CD4-positive, alpha-beta T cell treated with Interleukin-17A for 1 hour (primary cell): ENCODE measurements at regions not wholly inside any gene's neighbourhood (a gene's known extent, or its start where the extent isn't known, plus 50 kb on each side); places are given as distances from the start of the nearest gene placed in this dataset.
"Not testable (repeated sequence)": the region's sequence is repeated elsewhere in the genome, so short reads cannot be mapped to it uniquely, and the experiment has no call there.

Source experiments
- DNase-seq: peaks from one replicate; pipeline ENCODE4 v3.0.0-alpha.2; 2020

DNA sequence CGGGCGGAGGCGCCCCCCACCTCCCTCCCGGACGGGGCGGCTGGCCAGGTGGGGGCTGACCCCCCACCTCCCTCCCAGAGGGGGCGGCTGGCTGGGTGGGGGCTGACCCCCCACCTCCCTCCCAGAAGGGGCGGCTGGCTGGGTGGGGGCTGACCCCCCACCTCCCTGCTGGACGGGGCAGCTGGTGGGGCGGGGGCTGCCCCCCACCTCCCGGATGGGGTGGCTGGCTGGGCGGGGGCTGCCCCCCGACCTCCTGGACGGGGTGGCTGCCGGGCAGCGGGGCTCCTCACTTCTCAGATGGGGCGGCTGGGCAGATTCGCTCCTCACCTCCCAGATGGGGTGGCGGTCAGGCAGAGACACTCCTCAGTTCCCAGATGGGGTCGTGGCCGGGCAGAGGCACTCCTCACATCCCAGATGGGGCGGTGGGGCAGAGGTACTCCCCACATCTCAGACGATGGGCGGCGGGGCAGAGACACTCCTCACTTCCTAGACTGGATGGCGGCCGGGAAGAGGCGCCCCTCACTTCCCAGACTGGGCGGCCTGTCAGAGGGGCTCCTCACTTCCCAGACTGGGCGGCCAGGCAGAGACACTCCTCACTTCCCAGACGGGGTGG, 178.1 kb upstream of the CLINT1 start:
- DNase-seq, result not testable (repeated sequence)

DNA sequence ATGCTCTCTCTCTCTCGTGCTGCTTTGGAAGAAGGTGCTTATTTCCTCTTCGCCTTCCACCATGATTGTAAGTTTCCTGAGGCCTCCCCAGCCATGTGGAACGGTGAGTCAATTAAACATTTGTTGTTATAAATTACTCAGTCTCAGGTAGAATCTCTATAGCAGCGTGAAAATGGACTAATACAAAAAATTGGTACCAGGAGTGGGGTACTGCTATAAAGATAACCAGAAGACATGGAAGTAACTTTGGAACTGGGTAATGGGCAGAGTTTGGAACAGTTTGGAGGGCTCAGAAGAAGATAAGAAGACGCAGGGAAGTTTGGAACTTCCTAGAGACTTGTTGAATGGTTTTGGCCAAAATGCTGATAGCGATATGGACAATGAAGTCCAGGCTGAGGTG, 175.6 kb upstream of the CLINT1 start:
- DNase-seq, result not testable (repeated sequence)

DNA sequence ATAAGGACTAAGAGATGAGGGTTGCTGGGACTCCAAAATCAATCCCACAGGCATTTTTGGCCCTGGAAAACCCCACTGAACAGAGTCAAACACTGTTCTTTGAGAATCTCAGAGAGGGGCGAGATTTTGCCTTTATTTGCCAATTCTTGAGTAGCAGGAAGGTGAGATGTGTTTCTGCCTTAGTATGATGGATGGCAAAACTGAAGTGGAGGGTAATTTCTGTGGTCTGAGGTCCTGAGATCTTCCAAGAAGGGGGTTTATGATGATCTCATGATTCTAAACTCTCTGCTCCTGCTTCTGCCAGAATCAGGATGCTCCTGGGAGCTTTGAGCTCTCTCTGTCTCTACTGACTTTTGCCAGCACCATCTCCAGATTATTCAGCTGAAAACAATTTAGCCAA, 174.8 kb upstream of the CLINT1 start:
- no peak for DNase-seq

DNA sequence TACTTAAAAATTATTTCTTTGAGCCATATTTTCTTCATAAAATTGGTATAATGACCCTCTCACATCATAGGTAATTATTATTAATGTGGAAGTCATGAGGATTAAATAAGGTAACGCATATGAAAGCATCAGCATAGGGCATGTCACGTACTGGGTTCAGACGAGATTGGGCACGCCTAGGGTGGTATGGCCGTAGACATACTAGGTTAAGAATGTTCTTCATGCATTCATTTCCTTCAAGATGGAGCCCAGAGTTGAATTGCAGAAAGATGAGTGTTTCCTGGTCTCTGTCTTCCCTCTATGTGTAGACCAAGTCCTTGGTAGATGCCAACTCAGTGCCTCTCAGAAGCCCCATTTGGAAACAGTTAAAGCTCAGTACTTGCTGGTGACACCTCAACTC, 174.1 kb upstream of the CLINT1 start:
- no peak for DNase-seq

DNA sequence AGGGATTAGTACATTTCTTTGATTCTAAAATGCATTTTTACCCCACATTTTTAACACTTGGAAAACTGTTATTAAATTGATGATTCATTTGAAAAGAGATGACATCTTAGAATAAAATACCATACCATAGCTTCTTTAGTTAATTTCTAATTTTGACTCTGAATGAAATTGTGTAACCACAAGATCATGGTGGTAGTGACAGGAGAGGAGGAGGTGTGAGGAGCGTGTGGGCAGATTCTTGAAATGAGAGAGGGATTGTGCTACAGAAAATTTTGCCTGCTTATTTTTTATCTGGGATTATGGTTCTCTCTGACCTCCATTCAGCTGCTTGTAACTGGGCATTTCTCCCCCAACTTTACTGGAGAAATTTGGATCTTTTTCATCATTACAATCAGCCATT, 173.3 kb upstream of the CLINT1 start:
- DNase-seq, result no peak

- no peak for DNase-seq
Observed at GRCh38 chr5:158027806-158028775, 169.1 kb upstream of the CLINT1 start.

GRCh38 chr5:158026304-158027031, 167.5 kb upstream of the CLINT1 start:
- no peak for DNase-seq

GRCh38 chr5:158023266-158023665, 164.3 kb upstream of the CLINT1 start:
- no peak for DNase-seq

- no peak for DNase-seq
Observed at GRCh38 chr5:158022837-158023236, 163.9 kb upstream of the CLINT1 start.

DNA sequence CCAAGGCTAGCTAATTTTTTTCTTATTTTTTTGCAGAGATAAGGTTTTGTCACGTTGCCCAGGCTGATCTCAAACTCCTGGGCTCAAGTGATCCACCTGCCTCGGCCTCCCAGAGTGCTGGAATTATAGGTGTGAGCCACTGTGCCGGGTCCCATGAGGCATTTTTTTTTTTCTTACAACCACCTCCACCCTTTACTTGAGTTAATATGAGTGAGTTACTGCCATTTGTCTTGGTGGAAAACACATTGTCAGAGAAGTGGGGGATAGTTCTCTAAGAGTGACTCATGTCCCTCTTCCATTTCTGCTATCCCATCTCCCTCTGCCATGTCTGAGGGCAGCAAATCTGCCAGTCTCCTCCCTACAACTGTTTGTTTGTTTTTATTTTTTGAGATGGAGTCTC, 163.4 kb upstream of the CLINT1 start:
- DNase-seq, result no peak

DNA sequence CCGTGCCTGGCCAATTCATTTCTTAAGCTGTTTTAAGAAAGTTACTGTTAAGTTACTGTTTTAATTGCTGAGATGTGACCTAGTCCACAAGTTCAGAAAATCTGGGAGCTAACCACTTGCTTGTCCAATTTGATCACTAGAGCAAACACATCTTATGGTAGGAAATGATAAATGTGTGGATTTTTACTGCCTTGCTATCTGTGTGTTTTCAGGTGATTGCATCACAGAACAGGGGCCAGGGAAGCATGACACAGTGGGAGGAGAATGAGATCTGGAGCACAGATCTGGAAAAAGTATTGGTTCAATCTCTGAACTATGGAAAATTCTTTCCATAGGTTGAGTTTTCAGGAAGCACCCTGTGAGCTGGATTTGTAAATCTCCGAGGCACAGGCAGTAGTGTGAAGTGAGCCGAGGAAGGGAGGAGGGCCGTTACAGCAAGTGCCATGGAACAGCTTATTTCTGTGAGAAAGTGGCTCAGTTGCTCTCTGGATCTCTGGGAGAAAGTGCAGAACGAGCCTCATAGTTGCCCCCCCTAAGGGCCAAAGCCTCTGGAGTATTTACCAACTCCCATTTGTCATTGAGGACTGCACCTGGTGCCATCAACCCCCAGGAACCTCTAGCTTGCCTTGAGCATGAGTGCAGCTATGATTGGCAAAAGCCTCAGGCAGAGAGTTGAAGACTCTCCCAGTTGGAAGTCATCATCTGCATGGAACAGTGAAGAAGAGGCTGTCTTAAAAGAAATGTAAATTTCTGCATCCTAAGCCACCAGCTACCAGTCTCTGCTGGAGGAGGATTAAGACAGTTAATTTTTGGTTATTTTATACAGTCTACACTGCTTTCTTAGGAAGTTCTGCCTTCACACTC, 161.8 kb upstream of the CLINT1 start:
- no peak for DNase-seq

DNA sequence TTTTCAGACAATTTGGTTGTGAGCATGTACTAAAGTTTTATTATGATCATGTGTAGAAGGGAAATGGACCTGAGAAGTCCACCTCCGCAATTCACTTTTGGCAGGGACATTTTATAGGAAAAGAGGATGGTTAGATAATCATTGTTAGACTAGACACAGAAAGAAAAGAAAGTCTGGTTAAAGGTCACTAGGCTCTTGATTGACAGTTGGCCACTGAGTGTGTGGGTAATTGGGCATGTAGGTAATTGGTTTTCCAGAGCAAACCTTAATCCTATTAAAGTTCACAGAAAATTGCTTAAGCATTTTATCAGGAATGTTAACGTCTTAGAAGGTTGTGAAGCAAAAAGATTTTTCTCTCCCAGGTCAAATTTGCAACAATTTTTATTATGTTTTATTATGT, 158.5 kb upstream of the CLINT1 start:
- DNase-seq, result no peak

GRCh38 chr5:158014372-158014771, 155.4 kb upstream of the CLINT1 start:
- DNase-seq, result no peak

- no peak for DNase-seq
Observed at GRCh38 chr5:158013939-158014338, 155.0 kb upstream of the CLINT1 start.

DNA sequence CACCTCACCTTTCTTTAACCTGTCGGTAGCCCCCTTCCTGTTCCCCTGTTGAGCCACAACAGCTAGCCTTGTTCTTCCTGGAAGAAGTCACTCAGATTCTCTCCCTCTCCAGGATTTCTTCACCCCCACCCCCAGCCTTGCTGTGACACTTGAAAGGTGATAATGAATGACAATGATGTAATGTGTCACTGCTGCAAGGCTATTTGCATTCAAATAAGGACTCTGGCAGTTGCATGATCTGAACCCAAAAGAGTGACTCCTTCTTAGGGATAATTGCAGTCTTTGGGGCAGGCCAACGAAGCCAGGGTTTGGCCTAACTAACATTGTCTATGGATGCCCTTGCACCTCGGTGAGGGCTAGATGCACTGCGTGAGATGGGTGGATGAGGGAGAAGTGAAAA, 154.4 kb upstream of the CLINT1 start:
- no peak for DNase-seq

DNA sequence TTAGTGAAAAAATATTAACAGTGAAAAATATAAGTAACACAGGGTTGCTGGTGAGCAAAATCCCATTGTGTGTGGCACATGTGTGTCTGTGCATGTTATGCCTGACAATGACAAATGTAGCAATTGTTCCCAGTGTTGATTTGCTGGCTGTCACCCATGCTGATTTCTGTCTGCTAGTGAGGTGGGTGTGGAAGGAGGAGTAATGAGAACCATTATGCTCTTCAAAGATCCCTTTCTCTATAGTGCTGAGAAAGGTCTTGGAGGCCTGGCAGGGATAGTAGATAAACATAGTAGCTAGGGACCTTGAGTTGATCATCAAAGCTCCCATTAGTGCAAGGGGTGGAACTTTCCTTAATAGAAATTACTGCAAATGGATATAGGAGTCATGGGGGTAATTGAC, 152.5 kb upstream of the CLINT1 start:
- DNase-seq, result no peak

DNA sequence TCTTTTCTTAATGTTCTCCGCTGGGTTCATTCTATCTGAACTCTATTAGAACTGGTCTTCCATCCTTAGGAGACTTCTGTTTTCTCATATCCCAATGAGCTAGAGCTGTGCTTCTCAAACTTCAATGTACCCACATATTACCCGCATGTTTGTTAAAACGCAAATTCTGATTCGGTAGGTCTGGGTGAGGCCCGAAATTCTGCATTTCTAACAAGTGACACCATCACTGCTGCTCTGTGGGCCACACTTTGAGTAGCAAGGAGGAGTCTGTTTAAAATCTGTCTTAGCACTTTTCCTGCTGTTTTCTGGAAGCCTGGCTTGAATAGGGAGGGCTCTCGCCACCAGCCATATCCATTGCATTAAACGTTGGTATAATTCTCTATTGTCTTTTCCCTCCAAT, 151.9 kb upstream of the CLINT1 start:
- no peak for DNase-seq

GRCh38 chr5:158007336-158007735, 148.4 kb upstream of the CLINT1 start:
- no peak for DNase-seq

GRCh38 chr5:157999696-158000095, 140.8 kb upstream of the CLINT1 start:
- no peak for DNase-seq

DNA sequence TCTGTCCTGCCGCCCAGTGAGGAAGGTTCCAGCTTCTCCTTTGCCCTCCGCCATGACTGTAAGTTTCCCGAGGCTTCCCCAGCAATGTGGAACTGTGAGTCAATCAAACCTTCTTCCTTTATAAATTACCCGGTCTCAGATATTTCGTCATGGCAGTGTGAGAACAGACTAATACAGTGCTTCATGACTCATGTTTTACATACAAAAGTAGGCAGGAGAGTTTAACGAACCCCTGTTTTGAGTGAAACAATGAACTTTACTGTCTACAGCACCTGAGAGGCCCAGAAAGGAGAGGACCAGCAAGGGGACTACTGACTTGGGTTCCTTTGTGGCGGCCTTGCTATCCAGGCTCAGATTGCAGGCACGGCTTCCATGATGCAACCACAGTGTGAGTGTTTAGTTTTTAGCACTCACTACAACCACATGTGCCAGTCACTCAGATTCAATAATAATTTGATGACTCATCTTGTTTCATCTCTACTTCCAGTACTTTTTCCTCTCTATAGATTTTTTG, 139.1 kb upstream of the CLINT1 start:
- DNase-seq, result no peak

- peak; percentile 47 for DNase-seq
Observed at GRCh38 chr5:157994906-157995519, 136.1 kb upstream of the CLINT1 start.
